Superior temporal gyrus (tissue), 1 donor: ENCODE measurements at regions not wholly inside any gene's neighbourhood (a gene's known extent, or its start where the extent isn't known, plus 50 kb on each side); places are given as distances from the start of the nearest gene placed in this dataset.

Experiments
- DNase-seq: peaks from one replicate; pipeline ENCODE4 v3.0.0-alpha.2; 2016; ENCODE audit errors: extremely low spot score

DNA sequence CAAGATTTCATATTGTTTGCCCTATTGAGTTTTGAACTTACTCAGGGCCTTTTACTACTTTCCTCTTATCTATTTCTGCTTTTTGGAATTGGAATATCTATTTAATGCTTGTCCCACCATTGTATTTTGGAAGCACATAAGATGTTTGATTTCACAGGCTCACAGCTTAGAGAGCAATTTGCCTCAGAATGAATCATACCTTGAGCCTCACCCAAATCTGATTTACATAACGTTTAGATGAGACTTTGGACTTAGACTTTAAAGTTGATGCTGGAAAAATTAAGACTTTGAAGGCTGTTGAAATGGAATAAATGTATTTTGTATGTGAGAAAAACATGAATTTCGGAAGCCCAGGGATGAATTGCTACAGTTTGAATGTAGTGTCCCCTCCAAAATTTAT lies 458.9 kb downstream of the CNTN6 start:
- peak; percentile 57 for DNase-seq

DNA sequence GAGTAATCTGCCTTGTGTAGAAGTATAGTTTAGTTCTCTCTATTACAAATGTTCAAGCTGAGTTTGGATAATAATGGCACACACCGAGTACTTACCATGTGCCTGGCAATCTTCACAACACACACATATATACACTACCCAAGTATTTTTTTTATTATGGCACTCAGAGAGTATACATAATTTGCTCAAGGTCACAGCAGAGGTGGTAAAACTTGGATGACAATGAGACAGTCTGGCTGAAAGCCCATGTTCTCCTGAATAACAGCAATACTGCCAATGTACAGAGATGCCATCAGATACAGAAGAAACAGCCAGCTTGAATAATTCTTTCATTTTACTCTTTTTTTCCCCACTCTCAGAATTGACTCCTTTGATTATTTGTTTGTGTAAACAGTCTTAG lies 460.0 kb downstream of the CNTN6 start:
- DNase-seq: no peak

- DNase-seq: peak; percentile 22
Measured at GRCh38 chr3:1561427-1561826, 468.6 kb downstream of the CNTN6 start.

- DNase-seq: no peak
Measured at GRCh38 chr3:1571736-1572135, 478.9 kb downstream of the CNTN6 start.

DNA sequence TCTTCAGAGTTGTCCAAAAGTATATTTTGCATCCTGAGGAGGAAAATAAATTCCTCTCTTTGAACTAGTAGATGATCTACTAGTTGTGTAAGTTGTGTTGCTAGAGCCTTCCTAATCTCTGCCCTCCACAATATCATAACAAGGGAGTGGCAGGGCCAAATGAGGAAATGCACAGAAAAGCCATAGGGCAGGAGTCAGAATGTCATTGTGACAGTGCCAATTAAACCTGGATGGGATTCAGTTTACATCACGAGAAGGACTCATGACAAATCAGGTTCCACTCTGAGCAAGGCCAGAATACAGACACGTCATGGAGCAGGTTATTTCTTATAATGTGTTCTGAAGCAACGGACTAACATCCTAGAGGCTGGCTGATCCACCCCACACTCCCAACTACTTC lies 483.2 kb downstream of the CNTN6 start:
- no peak for DNase-seq

GRCh38 chr3:1578124-1578806 lies 485.4 kb downstream of the CNTN6 start:
- no peak for DNase-seq

- no peak for DNase-seq
Measured at GRCh38 chr3:1583044-1583443, 490.2 kb downstream of the CNTN6 start.

DNA sequence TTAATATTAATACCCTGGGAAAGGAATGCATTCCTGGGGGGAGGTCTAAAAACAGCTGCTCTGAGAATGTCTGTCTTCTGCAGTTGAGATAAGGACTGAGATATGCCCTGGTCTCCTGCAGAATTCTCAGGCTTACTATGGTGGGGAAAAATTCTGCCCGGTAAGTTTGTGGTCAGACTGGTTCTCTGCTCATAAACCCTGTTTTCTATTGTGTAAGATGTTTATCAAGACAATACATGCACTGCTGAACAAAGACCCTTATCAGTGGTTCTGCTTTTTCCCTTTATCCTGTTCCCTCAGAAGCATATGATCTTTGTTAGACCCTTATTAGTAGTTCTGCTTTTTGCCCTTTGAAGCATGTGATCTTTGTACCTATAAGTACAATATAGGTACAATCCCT lies 494.6 kb downstream of the CNTN6 start:
- DNase-seq: no peak

GRCh38 chr3:1591327-1592028 lies 498.7 kb downstream of the CNTN6 start:
- no peak for DNase-seq

DNA sequence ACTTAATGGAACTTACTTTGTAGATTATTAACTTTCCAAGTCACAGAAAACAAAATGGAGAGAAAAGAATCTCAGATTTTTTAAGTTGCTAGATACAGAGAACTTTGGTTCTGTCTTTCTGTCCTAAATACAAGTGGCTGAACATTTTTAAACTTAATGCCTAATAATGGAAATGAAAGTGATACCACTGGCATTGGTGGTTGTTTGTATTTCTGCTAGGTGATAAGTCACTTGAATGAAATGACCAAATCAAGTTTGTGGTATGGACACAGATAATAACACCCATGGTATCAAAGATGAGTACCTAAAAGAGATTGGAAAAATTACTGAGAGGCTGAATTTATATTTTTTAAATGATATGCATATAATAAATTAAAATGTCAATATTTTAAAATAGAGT lies 502.1 kb downstream of the CNTN6 start:
- DNase-seq: no peak

DNA sequence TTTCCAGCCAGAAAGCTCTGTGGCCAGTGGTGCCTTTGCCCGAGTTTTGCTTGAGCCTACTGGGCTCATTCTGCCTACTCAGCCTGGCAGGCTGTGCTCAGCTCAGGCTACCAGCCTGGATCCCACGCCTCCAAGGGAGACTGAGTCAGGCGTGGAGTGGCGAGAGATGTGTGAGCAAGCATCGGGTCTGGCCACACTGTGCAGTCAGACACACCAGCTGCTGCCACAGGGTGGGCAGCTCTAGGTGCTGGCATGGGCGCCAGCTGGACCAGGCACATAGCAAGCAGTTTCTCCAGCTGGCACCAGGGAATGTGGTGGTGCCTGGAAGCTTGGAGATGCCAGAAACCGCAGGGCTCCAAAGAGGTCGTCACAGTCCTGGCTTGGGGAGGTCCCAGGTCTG lies 498.5 kb upstream of the CNTN4 start:
- DNase-seq: no peak

DNA sequence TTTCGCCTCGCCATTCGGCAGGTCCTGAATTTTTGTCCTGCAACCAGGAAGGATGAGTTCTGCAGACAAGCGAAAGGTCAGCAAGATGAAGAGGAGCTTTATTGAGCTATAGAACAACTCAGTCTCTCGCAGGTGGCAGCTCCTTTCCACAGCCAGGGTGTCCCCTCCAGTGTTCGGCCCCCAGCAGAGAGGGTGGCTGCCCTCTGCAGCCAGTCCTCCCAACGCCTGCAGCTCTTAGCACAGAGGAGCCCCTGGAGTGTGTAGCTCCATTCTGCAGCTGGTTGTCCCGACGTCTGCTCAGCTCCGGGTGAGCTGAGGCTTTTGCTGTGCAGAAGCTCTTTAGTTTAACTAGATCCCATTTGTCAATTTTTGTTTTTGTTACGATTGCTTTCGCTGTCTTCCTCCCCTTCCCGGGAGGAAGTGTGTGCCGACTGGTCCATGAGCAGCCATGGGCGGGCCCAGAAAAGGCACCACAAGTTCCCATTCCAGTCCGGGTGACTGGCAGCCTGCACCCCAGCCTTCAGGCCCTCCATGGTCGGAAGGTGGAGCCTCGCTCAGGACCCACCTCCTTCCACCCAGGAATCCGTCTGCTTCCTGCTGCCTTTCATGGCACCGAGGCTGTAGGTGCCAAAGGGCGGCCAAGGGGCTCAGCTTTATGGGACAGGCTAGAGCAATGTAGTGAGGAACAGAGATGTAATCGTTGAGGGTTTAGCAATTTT lies 497.8 kb upstream of the CNTN4 start:
- no peak for DNase-seq

- no peak for DNase-seq
Measured at GRCh38 chr3:1609416-1609815, 489.2 kb upstream of the CNTN4 start.

GRCh38 chr3:1611824-1612223 lies 486.8 kb upstream of the CNTN4 start:
- no peak for DNase-seq

- DNase-seq: no peak
Measured at GRCh38 chr3:1613962-1614361, 484.7 kb upstream of the CNTN4 start.

- no peak for DNase-seq
Measured at GRCh38 chr3:1616744-1617143, 481.9 kb upstream of the CNTN4 start.

DNA sequence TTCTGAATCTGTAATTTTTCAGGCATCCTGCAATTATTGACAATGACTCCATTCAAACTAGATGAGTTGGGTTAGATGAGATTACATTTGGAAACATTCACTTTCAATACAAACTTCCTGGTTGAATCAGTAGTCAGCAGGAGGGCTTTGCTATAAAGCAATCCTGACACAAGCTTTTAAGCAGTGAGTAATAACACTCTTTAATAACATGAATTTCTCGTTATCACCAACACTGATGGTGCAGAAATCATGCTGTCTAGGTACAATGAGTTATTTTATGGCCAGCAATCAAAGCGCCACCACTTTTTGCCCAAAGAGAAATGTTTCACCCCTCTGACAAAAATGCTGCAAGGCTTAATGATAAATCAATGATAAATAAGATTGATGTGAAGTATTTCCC lies 474.8 kb upstream of the CNTN4 start:
- no peak for DNase-seq

DNA sequence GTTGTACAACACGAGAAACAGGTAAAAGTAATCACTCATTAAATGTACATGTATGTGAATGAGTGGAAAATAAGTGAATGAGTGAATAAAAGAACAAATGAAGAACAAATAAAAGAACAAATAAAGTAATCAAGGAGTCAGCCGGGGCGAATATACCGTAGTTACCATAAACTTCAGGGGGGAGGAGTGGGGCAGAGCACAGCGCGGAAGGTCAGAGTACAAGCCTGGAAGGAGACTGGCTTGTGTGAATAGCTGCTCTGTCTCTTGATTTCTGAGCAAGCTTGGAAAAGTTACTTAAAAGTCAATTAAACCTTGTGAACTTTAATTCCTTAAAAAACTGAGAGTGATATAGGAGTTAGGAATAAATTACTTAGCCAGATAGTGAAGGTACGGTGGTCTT lies 466.5 kb upstream of the CNTN4 start:
- no peak for DNase-seq

DNA sequence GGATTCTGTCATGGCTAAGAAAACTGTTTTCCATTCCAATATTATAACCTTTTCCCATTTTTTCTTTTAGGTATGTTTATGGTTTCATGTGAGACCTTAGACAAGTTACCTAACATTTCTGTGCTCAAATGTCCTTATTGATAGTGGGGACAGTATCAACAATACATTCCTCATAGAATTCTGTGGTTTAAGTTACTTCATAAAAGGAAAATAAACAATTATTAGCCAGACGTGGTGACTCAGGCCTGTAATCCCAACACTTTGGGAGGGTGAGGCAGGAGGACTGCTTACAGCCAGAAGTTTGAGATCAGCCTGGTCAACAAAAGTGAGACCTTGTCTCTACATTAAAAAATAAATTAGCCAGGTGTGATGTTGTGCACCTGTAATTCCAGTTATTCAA lies 436.8 kb upstream of the CNTN4 start:
- no peak for DNase-seq

DNA sequence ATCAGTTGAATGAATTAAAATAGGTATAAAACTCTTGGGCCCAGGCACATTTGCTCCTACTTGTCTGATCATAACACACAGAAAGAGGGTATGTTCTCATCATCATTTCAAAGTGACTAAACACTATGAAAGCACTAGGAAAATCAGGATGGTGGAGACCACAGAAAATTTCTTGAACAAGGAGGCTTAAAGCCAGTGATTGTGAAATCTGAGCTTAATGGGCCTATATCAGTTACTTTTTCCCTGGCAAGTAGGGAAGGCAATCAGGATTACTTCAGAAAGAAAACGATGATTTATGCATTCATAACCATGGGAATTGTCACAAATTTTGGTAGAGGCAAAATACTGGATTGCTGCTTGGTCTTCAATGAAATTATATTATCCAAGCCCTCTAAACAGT lies 434.4 kb upstream of the CNTN4 start:
- no peak for DNase-seq

DNA sequence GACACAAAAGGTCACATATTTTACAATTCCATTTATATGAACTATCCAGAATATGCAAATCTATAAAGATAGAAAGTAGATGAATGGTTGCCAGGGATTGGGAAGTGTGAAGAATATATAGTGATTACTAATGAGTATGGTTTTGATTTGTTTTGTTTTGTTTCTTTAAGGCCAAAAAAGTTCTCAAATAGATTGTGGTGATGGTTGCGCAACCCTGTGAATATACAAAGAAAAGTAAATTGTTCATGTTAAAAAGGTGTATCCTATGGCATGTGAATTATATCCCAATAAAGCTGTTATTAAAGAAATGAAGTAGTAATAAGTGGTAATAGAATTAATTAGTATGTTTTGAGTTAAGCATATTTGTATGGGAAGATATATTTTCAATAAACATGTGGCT lies 431.8 kb upstream of the CNTN4 start:
- DNase-seq: no peak

- no peak for DNase-seq
Measured at GRCh38 chr3:1677576-1678156, 421.0 kb upstream of the CNTN4 start.

- no peak for DNase-seq
Measured at GRCh38 chr3:1692428-1692827, 406.2 kb upstream of the CNTN4 start.
